PFSK-1 (cell line): ENCODE measurements at regions not wholly inside any gene's neighbourhood (a gene's known extent, or its start where the extent isn't known, plus 50 kb on each side); places are given as distances from the start of the nearest gene placed in this dataset.

Source experiments
- FOXP2 ChIP-seq: optimal IDR thresholded peaks from 2 replicates; pipeline ENCODE3; 2011; ENCODE audit warnings: borderline replicate concordance, control low read depth, inconsistent platforms; ENCODE audit not compliant: insufficient read depth; ENCODE audit errors: extremely low read length, extremely low read depth
- POLR2AphosphoS5 ChIP-seq: IDR thresholded peaks from 2 replicates; pipeline ENCODE4 v1.6.1; 2012; ENCODE audit warnings: low read depth, mild to moderate bottlenecking, control low read depth, low read length, moderate library complexity
- SIN3A ChIP-seq: IDR thresholded peaks from 2 replicates; pipeline ENCODE4 v1.6.1; 2012; ENCODE audit warnings: mild to moderate bottlenecking, low read length, moderate library complexity, borderline replicate concordance; ENCODE audit not compliant: insufficient read depth
- TAF1 ChIP-seq: IDR thresholded peaks from 2 replicates; pipeline ENCODE4 v1.6.1; 2012; ENCODE audit warnings: low read length, control low read depth, borderline replicate concordance; ENCODE audit not compliant: insufficient read depth
- TF ChIP-seq, protein P1 (sequence below), 2 experiments: IDR thresholded peaks; 2 replicates each; pipeline versions ENCODE4 v1.6.1 to v1.8.0; 2011 to 2012; ENCODE audit warnings: low read depth in 2 of 2, low read length in 2 of 2, control low read depth in 1 of 2, inconsistent platforms in 1 of 2, mild to moderate bottlenecking in 1 of 2, moderate library complexity in 1 of 2; ENCODE audit not compliant: insufficient read depth in 1 of 2

GRCh38 chr13:34756136-34756535 is 185.9 kb upstream of the NBEA start:
- TF ChIP-seq, protein P1, sequence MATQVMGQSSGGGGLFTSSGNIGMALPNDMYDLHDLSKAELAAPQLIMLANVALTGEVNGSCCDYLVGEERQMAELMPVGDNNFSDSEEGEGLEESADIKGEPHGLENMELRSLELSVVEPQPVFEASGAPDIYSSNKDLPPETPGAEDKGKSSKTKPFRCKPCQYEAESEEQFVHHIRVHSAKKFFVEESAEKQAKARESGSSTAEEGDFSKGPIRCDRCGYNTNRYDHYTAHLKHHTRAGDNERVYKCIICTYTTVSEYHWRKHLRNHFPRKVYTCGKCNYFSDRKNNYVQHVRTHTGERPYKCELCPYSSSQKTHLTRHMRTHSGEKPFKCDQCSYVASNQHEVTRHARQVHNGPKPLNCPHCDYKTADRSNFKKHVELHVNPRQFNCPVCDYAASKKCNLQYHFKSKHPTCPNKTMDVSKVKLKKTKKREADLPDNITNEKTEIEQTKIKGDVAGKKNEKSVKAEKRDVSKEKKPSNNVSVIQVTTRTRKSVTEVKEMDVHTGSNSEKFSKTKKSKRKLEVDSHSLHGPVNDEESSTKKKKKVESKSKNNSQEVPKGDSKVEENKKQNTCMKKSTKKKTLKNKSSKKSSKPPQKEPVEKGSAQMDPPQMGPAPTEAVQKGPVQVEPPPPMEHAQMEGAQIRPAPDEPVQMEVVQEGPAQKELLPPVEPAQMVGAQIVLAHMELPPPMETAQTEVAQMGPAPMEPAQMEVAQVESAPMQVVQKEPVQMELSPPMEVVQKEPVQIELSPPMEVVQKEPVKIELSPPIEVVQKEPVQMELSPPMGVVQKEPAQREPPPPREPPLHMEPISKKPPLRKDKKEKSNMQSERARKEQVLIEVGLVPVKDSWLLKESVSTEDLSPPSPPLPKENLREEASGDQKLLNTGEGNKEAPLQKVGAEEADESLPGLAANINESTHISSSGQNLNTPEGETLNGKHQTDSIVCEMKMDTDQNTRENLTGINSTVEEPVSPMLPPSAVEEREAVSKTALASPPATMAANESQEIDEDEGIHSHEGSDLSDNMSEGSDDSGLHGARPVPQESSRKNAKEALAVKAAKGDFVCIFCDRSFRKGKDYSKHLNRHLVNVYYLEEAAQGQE (IDR thresholded peaks at IDR 0.05; ENCODE audit: insufficient read depth in 1 of 2, low read depth in 2 of 2, low read length in 2 of 2), result no peak
- no peak for TF ChIP-seq FOXP2

GRCh38 chr13:34756572-34756971 is 185.5 kb upstream of the NBEA start:
- TF ChIP-seq SIN3A (no peak), POLR2AphosphoS5 (no peak), TAF1 (no peak), FOXP2 (no peak)
- TF ChIP-seq, protein P1 (IDR thresholded peaks at IDR 0.05; ENCODE audit: insufficient read depth in 1 of 2, low read depth in 2 of 2, low read length in 2 of 2), result no peak

DNA sequence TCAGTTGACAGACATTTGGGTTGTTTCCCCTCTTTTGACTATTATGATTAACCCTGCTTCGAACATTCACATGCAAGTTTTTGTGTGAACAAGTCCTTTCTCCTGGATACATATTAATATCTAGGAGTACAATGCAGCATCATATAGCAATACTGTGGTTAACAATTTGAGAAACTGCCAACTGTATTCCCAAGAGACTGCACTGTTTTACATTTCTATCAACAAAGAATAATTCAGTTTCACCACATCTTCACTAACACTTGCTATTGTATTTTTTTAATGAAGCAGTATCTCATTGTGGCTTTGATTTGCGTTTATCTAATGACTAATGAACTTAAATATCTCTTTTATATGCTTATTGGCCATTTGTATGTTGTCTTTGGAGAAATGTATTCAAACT is 184.6 kb upstream of the NBEA start:
- TF ChIP-seq, protein P1 (IDR thresholded peaks at IDR 0.05; ENCODE audit: insufficient read depth in 1 of 2, low read depth in 2 of 2, low read length in 2 of 2), result no peak
- TF ChIP-seq TAF1, result no peak
- TF ChIP-seq POLR2AphosphoS5, result no peak
- TF ChIP-seq FOXP2, result no peak
- TF ChIP-seq SIN3A, result no peak

GRCh38 chr13:34758628-34759027 is 183.4 kb upstream of the NBEA start:
- TF ChIP-seq POLR2AphosphoS5 (no peak), TAF1 (no peak), SIN3A (no peak), FOXP2 (no peak)
- TF ChIP-seq, protein P1 (IDR thresholded peaks at IDR 0.05; ENCODE audit: insufficient read depth in 1 of 2, low read depth in 2 of 2, low read length in 2 of 2), result no peak

- TF ChIP-seq, protein P1 (IDR thresholded peaks at IDR 0.05; ENCODE audit: insufficient read depth in 1 of 2, low read depth in 2 of 2, low read length in 2 of 2), result no peak
- TF ChIP-seq FOXP2, result no peak
Observed at GRCh38 chr13:34762312-34762711, 179.8 kb upstream of the NBEA start.
